Inflammatory macrophage treated with lipopolysaccharide for 1 hour (primary cell): ENCODE measurements at regions not wholly inside any gene's neighbourhood (a gene's known extent, or its start where the extent isn't known, plus 50 kb on each side); places are given as distances from the start of the nearest gene placed in this dataset.

Source experiments
- DNase-seq, 2 donors: peaks; one replicate each; pipeline ENCODE4 v3.0.0-alpha.2; 2020 to 2022

- DNase-seq: no peak
These were observed 49.7 kb downstream of the CYRIA start for GRCh38 chr2:16615687-16616615.

- no peak for DNase-seq
These were observed 50.4 kb downstream of the CYRIA start for GRCh38 chr2:16615246-16615645.

- no peak for DNase-seq
These were observed 51.2 kb downstream of the CYRIA start for GRCh38 chr2:16614314-16614860.

GRCh38 chr2:16613539-16614011 lies 52.1 kb downstream of the CYRIA start:
- no peak for DNase-seq

GRCh38 chr2:16612490-16612889 lies 53.1 kb downstream of the CYRIA start:
- no peak for DNase-seq

GRCh38 chr2:16609786-16610185 lies 55.8 kb downstream of the CYRIA start:
- DNase-seq: no peak

GRCh38 chr2:16608661-16609643 lies 56.7 kb downstream of the CYRIA start:
- peak; percentile 56 to 97 for DNase-seq

- DNase-seq: no peak
These were observed 58.3 kb downstream of the CYRIA start for GRCh38 chr2:16607301-16607700.

GRCh38 chr2:16604236-16604635 lies 61.4 kb downstream of the CYRIA start:
- no peak for DNase-seq

- no peak for DNase-seq
These were observed 74.2 kb downstream of the CYRIA start for GRCh38 chr2:16591370-16591933.

GRCh38 chr2:16589465-16589864 lies 76.2 kb downstream of the CYRIA start:
- no peak for DNase-seq

GRCh38 chr2:16588565-16588964 lies 77.1 kb downstream of the CYRIA start:
- no peak for DNase-seq

- DNase-seq: peak in 1 of 2 donors; percentile 5
These were observed 78.0 kb downstream of the CYRIA start for GRCh38 chr2:16587601-16588000.

GRCh38 chr2:16584824-16585540 lies 80.7 kb downstream of the CYRIA start:
- peak; percentile 33 to 47 for DNase-seq

GRCh38 chr2:16584084-16584483 lies 81.5 kb downstream of the CYRIA start:
- no peak for DNase-seq

GRCh38 chr2:16581241-16581640 lies 84.4 kb downstream of the CYRIA start:
- DNase-seq: no peak

GRCh38 chr2:16578081-16578480 lies 87.6 kb downstream of the CYRIA start:
- DNase-seq: no peak

GRCh38 chr2:16570516-16570915 lies 95.1 kb downstream of the CYRIA start:
- DNase-seq: no peak

GRCh38 chr2:16568998-16569784 lies 96.4 kb downstream of the CYRIA start:
- no peak for DNase-seq

GRCh38 chr2:16566701-16567100 lies 98.9 kb downstream of the CYRIA start:
- DNase-seq: no peak

GRCh38 chr2:16565481-16565880 lies 100.2 kb downstream of the CYRIA start:
- DNase-seq: no peak
